H4 (cell line): ENCODE measurements at regions not wholly inside any gene's neighbourhood (a gene's known extent, or its start where the extent isn't known, plus 50 kb on each side); places are given as distances from the start of the nearest gene placed in this dataset.
"Not testable (repeated sequence)": the region's sequence is repeated elsewhere in the genome, so short reads cannot be mapped to it uniquely, and the experiment has no call there.

Source experiments
- DNase-seq: peaks from one replicate; pipeline ENCODE4 v3.0.0-alpha.2; 2015; ENCODE audit warnings: low spot score

DNA sequence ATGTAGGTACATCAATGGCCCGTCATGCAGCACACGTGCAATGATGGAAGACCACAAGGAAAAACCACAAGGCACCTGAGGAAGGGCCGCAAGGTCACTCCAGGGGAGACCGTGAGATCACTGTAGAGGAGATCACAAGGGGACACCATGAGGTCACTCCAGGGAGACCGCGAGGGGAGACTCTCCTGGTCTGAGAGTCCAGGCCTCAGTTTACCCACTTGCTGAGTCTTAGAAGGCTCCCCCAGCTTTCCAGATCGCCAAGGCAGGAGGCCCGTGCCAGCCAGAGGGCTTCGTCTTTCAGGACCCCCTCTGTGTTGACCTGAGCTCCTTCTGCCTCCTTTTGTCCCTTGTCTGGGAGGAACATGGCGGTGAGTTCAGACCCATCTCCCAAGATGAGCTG lies 232.2 kb downstream of the ERMARD start:
- no peak for DNase-seq

DNA sequence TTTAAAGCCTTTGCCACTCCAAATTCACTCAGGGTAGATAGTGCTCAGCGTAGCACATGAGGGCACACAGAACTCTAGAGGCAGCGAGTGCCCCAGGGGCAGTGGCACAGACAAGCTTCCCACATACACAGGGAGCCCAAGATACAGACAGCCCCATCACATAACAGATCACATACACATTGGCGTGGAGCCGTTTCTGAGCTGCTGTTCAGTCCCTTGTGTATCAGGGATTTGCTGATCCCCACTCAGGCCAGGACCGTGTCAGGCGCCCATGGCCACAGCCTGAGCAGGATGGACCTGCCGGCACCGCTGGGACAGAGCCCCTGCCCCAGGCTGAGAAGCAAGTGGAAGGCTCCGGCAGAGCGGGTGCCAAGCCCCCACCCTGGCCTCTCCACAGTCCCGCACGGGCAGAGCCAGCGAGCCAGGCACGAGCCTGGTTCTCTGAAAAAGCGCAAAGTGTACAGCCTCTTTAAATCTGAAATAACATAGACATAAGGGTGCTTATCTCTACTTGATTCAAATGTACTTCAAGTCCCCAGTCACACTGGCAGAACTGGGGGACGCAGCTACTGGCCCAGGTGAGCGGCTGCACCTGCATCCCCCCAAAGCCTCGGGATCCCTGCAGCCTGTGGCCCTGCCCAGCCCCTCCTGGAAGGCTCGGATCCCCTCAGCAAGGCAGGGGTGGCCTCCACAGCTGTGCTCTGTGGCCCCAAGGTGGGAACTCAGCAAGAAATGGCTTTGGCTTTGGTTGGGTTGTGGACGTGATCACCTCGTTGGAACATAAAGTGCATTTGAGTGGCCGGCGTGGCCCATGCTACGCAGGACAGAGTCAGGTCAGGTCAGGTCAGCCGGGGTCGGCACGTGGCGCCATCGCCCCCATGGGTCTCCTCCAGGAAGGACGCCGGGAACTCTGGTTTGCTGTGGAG lies 231.3 kb downstream of the ERMARD start:
- DNase-seq = no peak

DNA sequence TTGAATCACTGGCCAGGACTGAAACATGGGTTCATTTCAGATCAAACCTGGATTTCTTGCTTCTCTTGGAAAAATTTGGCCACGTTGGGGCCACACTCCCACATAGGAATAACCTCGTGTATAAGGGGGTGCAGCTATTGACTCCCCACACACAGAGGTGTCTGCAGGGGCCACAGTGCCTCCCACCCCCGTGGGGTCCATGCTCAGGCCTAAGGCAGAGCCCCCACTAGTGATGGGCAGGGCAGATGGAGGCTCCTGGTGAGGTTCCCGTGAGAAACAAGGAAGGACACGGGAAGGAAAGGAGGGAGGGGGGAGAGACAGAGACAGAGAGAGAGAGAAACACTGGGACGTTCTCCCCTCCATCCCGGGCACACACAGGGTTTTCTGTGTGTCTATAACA lies 230.5 kb downstream of the ERMARD start:
- no peak for DNase-seq

DNA sequence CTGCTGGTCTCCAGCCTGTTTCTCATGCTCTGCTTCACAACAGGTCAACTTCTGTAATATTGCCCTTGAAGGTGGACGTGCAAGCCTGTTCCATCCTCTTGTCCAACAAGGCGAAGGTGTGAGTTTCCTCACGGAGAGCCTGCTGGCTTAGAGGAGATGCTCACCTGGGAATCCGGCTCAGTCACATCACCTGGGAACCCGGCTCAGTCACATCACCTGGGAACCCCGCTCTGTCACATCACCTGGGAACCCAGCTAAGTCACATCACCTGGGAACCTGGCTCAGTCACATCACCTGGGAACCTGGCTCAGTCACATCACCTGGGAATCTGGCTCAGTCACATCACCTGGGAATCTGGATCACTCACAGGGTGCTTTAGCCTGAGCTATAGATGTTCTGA lies 230.1 kb downstream of the ERMARD start:
- no peak for DNase-seq

DNA sequence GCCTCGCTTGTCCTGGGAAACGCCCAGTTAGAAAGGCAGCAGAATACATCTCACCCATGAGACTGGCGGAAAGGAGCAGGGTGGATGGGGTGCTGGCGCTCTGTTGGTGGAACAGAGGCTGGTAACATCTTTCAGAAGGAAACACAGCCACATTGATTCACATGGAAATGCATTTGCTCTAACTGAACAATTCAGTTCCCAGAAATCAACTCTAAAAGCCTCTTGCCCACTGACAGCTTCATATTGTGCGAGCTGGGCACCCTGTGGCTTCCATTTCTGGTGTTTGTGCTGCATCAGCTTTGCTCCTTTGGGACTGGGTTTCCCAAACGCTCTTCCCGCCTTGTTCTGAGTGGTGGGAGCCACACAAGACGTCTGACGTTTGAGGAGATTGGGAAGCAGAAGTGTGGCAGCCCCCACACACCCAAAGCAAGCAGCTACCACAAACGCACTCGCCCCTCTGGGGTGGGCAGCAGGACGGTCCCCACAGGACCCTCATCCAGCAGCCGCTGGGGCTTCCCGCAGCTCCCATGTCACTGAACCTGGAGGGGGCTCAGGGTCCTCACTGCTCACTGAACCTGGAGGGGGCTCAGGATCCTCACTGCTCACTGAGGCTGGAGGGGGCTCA lies 229.5 kb downstream of the ERMARD start:
- no peak for DNase-seq

DNA sequence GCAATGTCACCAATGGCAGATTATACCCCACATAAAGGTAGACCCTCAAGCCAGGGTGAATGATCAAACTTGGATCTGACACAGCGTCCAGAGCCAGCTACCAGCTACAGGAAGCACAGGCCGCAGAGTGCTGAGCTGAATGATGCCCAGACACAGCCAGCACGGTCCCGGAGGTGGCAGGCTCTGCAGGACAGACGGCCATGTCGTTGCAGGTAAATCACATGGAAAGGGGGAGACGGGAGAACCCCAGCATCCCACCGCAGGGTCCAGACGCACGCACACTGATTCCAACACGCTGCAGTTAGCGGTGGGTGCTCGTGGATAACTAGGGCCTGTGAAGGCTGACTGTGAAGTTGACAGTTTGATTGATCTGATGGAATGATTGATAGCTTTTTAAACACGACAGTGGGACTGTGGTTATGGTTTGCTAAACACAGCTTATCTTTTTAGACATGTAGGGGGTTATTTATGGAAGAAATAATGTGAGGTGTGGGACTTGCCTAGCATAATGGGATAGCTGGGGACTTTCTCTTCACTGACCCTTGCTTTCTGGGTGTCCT lies 228.5 kb downstream of the ERMARD start:
- no peak for DNase-seq

DNA sequence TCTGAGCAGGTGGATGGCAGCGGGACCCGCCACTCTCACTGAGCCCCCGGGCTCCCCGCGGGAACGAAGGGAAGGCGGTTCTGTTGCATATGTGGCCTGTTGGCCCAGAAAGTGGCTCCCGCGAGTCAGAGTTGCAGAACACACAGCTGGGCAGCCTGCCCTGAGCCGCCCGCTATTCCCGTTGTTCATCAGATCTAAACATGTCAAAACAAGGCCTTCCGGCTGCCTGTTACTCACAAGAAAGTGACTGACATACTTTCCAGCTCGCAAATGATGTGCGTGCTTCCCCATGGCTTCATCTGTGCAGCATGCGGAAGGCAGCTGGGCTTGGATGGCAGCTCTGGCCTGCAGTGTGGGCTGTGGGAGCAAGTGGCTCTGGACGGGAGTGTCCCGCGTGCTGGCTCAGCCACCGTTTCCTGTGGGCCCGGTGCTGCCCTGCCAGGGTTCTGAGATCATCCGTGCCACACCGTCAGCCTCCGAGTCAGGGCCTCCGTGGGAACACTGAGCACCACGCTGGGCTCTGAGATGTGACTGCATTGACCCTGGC lies 227.3 kb downstream of the ERMARD start:
- DNase-seq = no peak

DNA sequence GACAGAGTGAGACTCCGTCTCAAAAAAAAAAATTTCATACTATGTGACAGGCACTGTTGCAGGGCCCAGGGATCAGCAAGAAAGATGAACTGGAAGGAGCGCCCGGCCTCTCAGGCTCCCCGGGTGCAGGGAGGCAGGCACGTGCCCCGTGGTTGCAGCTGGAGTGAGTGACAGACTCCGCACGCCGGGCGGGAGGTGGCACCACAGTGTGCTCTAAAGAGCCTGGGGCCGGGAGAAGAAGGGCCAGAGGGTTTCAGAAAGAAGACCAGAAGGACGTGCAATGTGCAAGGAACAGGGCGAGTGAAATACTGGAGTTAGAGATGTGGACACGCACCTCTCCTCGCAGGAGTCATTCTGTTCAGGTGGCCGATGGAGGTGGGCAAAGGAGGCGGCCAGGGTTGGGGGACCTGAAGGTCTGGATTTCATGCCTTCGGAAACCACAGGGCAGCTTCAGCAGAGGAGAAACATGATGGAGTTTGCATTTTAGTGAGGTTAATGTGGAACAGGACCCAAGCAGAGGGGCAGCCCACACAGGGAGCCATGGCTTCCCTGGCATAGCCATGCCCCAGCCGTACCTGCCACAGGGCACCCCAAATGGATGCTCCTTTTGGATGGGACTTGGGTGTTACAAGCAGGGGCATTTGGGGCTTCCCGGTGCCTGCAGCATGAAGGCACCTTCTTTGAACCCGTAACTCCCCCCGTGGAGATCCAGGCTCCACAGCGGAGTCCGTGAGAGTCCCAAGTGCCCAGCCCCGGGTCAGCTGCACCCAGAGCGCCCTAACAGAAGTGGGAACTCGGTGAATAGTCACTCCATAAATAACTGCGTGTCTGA lies 226.2 kb downstream of the ERMARD start:
- DNase-seq = no peak

DNA sequence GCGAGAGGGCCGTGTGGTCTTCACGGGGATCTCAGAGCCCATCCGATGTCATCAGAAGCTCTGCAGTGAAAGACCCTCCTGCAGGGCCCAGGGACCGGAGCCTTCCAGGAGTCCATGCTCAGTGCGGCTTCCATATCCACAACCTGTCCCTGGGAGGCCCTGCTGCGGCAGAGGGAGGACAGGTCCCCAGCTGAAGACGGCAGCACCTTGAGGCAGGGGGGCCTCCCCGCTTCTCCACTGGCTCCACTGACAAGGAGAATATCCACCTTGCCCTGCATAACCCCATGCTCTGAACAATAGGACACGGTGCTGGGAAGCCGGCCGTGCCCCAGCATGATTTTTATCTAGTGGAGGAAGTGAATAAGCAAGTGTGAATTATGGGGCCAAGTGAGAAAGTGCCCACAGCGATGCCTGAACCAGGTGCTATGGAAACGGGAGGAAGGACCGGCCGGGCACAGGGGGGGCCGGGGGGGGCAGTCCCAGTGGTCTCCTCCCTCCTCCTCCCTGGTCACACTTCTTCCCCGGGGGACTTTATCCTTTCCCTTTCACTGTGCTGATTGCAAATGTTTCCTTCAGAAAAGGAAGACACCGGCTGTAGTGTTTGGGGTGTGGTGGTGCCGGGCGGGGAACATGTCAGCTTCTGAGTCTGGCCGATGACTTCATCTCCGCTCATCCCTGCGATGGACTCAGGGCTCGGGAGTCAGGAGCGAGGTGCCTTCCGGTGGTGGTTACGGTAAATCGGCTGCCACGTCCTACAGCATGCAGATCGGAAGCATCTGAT lies 225.1 kb downstream of the ERMARD start:
- no peak for DNase-seq

DNA sequence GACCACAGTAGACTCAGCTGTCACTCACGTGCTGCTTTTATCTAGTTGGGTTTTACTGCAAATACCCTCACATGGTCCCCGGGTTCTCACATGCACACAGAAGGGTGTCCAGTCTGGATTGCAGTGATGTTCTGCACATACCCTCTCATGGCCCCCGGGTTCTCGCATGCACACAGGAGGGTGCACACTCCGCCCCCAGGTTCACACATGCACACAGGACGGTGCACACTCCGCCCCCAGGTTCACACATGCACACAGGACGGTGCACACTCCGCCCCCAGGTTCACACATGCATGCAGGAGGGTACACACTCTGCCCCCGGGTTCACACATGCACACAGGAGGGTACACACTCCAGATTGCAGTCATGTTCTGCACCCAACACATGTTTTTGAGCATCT lies 224.3 kb downstream of the ERMARD start:
- no peak for DNase-seq

DNA sequence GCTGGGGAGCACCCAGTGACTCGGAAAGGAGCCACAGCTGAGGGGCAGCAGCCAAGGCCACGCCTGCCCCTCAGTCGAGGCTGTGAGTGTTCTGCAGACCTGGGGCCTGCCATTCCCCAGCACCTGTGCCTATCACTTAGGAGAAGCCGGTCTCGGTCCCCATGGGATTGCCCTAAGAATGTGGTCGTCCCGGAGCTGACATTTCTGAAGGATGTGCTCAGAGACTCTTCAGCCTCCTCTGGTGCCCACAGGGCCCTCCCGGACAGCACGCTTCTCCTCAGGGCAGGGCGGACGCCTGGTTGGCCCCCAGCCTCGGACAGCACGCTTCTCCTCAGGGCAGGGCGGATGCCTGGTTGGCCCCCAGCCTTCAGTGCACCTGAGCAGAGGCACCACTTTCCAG lies 223.9 kb downstream of the ERMARD start:
- no peak for DNase-seq

DNA sequence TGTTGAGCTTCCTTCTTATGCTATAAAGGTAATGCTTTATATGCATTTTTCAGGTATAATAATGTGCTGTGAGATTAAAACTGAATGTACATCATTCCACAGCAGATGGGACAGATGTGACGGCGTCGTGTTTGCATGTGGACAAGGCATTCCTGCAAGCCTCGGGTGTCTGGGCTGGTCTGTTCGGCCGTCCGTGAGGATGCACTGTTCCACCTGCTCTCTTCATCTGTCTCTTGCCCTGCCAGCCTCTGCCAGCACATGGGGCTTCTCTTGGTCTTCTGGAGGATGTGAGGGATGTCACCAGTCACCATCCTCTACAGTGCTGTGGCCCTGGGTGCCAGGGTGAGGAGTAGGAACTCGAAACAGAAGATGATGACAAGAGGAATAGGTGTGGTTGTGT lies 223.2 kb downstream of the ERMARD start:
- no peak for DNase-seq

DNA sequence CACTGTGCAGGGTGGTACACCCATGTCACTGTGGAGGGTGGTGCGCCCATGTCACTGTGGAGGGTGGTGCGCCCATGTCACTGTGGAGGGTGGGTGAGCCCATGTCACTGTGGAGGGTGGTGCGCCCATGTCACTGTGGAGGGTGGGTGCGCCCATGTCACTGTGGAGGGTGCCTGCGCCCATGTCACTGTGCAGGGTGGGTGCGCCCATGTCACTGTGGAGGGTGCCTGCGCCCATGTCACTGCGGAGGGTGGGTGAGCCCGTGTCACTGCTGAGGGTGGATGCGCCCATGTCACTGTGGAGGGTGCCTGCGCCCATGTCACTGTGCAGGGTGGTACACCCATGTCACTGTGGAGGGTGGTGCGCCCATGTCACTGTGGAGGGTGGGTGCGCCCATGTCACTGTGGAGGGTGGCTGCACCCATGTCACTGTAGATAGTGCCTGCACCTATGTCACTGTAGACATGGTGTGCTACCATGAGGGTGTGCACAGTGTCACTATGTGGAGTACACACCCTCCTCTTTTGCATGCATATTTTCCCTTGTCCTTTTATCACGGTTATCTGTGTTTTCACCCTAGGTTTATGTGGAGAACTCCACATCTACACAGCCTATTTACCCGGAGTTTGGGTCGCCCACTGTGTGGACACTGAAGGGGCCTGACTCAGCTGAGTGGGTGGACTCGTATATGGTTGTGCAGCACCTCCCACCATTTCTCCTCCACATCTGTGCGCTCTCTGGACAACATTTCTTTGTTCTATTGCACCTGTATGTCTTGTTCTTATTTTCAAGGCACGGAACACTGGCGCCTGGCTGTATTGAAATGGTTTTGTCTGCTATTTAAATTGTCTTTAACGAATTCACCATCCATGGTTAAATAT lies 222.4 kb downstream of the ERMARD start:
- DNase-seq = not testable (repeated sequence)

DNA sequence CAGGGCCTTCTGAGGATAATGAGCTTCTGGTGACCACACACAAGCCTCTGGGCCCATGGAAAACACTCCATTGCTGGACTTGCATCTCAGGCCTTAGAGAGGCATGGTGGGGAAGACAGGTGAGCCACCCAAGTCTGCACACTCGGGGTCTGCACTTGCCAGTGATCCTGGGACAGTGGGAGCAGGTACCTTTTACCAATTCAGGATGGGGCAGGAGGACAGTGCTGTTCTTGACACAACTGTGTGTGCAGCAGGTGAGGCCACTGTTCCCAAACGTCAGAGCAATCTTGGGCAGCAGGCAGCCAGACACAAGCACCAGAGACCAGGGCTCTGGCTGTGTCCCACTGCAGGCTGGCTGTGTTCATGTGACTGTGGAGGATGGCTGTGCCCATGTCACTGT lies 221.3 kb downstream of the ERMARD start:
- DNase-seq = no peak

DNA sequence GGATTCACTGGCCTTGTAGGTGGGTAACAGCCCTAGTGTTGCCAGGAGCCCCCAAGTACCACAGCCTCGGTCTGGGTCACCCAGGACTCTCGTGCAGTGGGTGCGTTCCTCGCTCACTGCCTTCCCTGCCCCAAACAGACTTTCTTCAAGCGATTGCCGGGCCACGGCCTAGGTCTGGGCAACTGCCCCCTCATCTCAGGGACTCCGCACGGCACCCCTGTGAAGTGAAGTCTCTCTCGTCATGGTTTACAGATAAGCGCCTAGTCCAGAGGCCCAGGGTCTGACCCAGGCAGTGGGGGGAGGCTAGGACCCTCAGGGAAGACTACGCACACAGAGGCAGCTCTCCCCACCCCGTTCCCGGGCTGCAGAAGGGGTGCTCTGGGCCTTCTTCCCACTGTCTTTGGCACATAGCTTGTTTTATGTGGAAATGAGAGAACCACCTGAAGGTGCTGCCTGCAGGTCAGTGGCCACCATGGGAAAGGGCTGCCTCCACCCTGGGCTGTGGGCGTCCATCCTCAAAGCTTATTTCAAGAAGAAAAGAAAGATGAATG lies 220.8 kb downstream of the ERMARD start:
- no peak for DNase-seq

DNA sequence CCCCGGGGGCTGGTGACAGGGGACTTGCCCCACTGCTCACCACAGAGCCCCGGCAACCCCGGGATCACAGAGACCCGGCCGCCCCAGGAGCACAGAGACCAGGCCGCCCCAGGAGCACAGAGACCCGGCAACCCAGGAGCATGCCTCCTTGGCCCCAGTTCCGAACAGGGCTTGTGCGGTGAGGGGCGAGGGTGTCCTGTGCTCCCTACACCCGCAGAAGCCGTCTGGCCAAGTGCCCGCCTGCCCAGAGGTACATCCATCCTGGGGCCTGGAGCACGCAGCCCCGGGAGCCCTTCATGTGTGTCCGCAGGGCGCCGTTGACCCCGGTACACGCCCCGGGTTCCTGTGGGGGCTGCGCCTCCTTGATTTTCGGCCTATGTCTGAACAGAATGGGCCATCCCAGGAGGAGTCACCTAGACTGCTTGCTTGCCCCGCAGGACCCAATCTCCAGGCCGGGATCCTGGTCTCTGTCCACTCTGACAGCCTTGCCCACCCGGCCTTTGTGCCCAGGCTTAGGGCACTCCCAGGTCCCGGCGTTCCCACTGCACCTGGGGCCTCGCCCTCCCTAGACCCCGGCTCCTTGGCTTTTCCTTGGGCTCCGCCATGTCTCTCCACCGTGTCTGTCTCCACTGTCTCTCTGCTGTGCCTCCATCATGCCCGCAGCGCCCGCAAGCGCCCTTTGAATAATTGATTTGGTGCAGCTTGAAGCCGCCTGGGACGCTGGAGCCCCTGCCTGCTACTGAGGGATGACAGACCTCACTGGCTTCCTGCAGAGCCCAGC lies 219.8 kb downstream of the ERMARD start:
- no peak for DNase-seq

DNA sequence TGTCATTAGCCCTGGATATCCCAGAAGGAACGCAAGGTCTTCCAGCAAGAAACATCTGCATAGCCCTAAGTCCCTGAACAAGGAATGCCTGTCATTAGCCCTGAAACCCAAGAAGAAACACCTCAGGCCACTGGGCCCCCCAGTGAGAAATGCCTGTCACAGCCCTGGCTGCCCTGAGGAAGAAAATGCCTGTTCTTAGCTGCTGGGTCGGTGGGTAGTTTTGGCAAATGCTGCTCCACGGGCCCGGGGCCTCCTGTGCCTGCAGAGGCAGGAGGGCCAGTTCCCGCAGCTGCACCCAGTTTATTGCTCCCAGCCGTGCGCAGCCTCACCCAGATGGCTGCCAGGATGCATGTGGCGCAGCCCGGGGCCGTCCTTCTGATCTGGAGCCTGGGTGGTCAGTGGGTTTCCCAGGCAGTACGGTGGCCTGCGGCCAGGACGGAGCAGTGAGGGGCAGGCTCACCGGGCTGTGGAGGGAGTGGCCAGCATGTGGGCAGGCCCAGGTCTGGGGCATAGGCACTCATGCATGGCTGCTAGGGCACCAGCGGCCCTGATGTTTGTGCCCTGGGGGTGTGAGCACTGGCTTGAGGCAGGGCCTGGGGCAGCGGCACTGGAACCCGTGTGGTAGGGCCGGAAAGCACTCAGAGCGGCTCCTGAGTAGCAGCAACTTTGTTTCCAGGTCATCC lies 219.0 kb downstream of the ERMARD start:
- no peak for DNase-seq

DNA sequence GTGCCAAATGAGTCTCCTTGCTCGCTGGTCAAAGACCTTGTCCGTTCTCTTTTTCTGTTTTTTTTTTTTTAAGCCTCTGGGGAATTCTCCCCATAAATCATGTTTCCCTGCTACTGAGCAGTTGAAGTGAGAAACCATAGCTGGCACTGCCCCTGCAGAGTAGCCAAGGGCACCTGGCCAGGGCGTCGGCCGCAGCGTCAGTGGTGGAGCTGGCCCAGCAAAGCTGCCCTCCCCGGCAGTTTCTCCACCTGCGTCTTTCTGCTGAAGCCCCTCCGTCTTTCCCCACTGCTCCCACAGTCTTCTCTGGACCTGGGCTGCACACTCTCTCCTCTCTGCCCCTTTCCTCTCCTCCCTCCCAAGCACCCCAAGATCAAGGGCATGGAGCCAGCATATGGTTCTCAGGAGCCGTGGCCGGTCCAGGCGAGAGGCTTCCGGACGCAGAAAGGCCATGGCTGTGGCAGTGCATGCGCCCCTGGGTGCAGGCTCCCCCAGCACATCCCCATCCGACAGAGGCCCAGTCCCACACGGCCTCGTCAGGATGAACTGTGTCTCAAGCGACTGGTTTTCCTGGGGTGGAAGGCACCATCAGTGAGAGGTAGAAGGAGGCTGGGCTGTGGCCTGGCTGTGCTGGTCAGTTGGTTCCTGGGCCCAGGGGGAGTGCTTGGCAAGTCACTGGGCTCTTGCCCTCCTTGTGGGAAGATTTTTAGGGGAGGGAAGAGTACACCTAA lies 218.1 kb downstream of the ERMARD start:
- no peak for DNase-seq
